ENCODE measurements at regions not wholly inside any gene's neighbourhood (a gene's known extent, or its start where the extent isn't known, plus 50 kb on each side); places are given as distances from the start of the nearest gene placed in this dataset.

DNA sequence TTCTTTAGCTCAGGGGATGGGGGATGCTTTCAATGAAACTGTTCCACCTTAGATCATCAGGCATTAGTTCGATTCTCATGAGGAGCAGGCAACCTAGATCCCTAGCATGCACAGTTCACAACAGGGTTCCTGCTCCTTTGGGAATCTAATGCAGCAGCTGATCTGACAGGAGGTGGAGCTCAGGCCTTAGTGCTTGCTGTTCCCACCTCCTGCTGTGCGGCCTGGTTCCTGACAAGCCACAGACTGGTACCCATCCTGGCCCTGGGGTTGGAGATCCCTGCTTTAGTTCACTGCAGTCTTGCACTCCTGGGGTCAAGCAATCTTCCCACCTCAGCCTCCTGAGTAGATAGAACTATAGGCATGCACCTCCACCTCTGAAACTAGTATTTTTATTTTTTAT, 1369.8 kb upstream of the NUDT12 start:
- no peaks in the 10 kb centered on the region for H3K4me1 ChIP-seq (ENCODE audit: insufficient read depth)
- no peak for DNase-seq (ENCODE audit: low spot score)
- WGBS (ENCODE audit: low lambda C conversion rate, missing lambda C conversion rate), result 84% methylated on average over 2 of the region's 2 CpGs
- H3K4me3 ChIP-seq, result no peak overlapping the region
- TF ChIP-seq EZH2phosphoT487 (IDR thresholded peaks at IDR 0.05; ENCODE audit: low read depth, severe bottlenecking, unreplicated experiment), result no peak
- no peak for TF ChIP-seq CTCF (IDR thresholded peaks at IDR 0.05; ENCODE audit: poor library complexity)
- TF ChIP-seq EZH2 (IDR thresholded peaks at IDR 0.05; ENCODE audit: borderline replicate concordance), result no peak
- no peaks in the 10 kb centered on the region for H3K79me2 ChIP-seq
- no peak overlapping the region for H2AFZ ChIP-seq
- H3K9me2 ChIP-seq (replicated peaks; ENCODE audit: insufficient read depth), result no peaks in the 10 kb centered on the region
- H3K4me2 ChIP-seq, result no peak overlapping the region
- H3K27ac ChIP-seq, result no peak overlapping the region
- H4K20me1 ChIP-seq (ENCODE audit: insufficient read depth, poor library complexity, severe bottlenecking), result no peaks in the 10 kb centered on the region
- no peaks in the 10 kb centered on the region for H3K27me3 ChIP-seq
- no peaks in the 10 kb centered on the region for H3K36me3 ChIP-seq (replicated peaks; ENCODE audit: insufficient read depth, low read depth)
- H3K9me3 ChIP-seq (ENCODE audit: low read depth), result no peaks in the 10 kb centered on the region

GRCh38 chr5:104928906-104929520, 1366.4 kb upstream of the NUDT12 start:
- 97% methylated on average over 35 of the region's 36 CpGs for WGBS (ENCODE audit: low lambda C conversion rate, missing lambda C conversion rate)
- Histone ChIP-seq H3K79me2 (no peaks in the 10 kb centered on the region), H3K9me2 (replicated peaks; ENCODE audit: insufficient read depth) (no peaks in the 10 kb centered on the region), H2AFZ (no peak overlapping the region), H4K20me1 (ENCODE audit: insufficient read depth, poor library complexity, severe bottlenecking) (no peaks in the 10 kb centered on the region), H3K27ac (no peak overlapping the region), H3K4me3 (no peak overlapping the region), H3K27me3 (no peaks in the 10 kb centered on the region), H3K9me3 (ENCODE audit: low read depth) (no peaks in the 10 kb centered on the region), H3K36me3 (replicated peaks; ENCODE audit: insufficient read depth, low read depth) (no peaks in the 10 kb centered on the region), H3K4me2 (no peak overlapping the region), H3K4me1 (ENCODE audit: insufficient read depth) (no peaks in the 10 kb centered on the region)
- no peak for DNase-seq (ENCODE audit: low spot score)
- TF ChIP-seq EZH2 (IDR thresholded peaks at IDR 0.05; ENCODE audit: borderline replicate concordance), result no peak
- no peak for TF ChIP-seq CTCF (IDR thresholded peaks at IDR 0.05; ENCODE audit: poor library complexity)
- TF ChIP-seq EZH2phosphoT487 (IDR thresholded peaks at IDR 0.05; ENCODE audit: low read depth, severe bottlenecking, unreplicated experiment), result no peak

- Histone ChIP-seq H2AFZ (no peak overlapping the region), H3K27ac (no peak overlapping the region), H3K27me3 (no peaks in the 10 kb centered on the region), H3K4me2 (no peak overlapping the region), H3K36me3 (replicated peaks; ENCODE audit: insufficient read depth, low read depth) (no peaks in the 10 kb centered on the region), H3K4me3 (no peak overlapping the region), H3K4me1 (ENCODE audit: insufficient read depth) (no peaks in the 10 kb centered on the region), H3K79me2 (no peaks in the 10 kb centered on the region), H3K9me3 (ENCODE audit: low read depth) (no peaks in the 10 kb centered on the region), H4K20me1 (ENCODE audit: insufficient read depth, poor library complexity, severe bottlenecking) (no peaks in the 10 kb centered on the region), H3K9me2 (replicated peaks; ENCODE audit: insufficient read depth) (no peaks in the 10 kb centered on the region)
- 76% methylated on average over 1 of the region's 1 CpG for WGBS (ENCODE audit: low lambda C conversion rate, missing lambda C conversion rate)
- no peak for TF ChIP-seq EZH2 (IDR thresholded peaks at IDR 0.05; ENCODE audit: borderline replicate concordance)
- no peak for TF ChIP-seq EZH2phosphoT487 (IDR thresholded peaks at IDR 0.05; ENCODE audit: low read depth, severe bottlenecking, unreplicated experiment)
- no peak for TF ChIP-seq CTCF (IDR thresholded peaks at IDR 0.05; ENCODE audit: poor library complexity)
- no peak for DNase-seq (ENCODE audit: low spot score)
Measured at GRCh38 chr5:104915226-104915625, 1352.6 kb upstream of the NUDT12 start.
